ENCODE measurements at regions not wholly inside any gene's neighbourhood (a gene's known extent, or its start where the extent isn't known, plus 50 kb on each side); places are given as distances from the start of the nearest gene placed in this dataset.

GRCh38 chr6:56311533-56312448 lies 64.4 kb upstream of the COL21A1 start:
- peaks cover 3% of the 10 kb centered on the region for H3K9me3 Mint-ChIP-seq
- ATAC-seq (no peak), DNase-seq (no peak)
- no peak overlapping the region for H3K27ac Mint-ChIP-seq
- TF ChIP-seq CTCF (IDR thresholded peaks at IDR 0.05), result no peak
- ChIA-PET POLR2A (no interaction called here), CTCF (no interaction called here)
- intact Hi-C loops (cut with micrococcal nuclease), result no loop called here
- H3K4me3 Mint-ChIP-seq, result no peak overlapping the region
- peaks cover 3% of the 10 kb centered on the region for H3K27me3 Mint-ChIP-seq
- H3K36me3 Mint-ChIP-seq (ENCODE audit: low read depth), result no peaks in the 10 kb centered on the region
- no peaks in the 10 kb centered on the region for H3K4me1 Mint-ChIP-seq (ENCODE audit: low read depth)

GRCh38 chr6:56311061-56311460 lies 63.7 kb upstream of the COL21A1 start:
- ATAC-seq, result no peak
- Mint-ChIP-seq H3K27me3 (peaks cover 3% of the 10 kb centered on the region), H3K9me3 (peaks cover 3% of the 10 kb centered on the region), H3K4me1 (ENCODE audit: low read depth) (no peaks in the 10 kb centered on the region), H3K27ac (no peak overlapping the region), H3K4me3 (no peak overlapping the region), H3K36me3 (ENCODE audit: low read depth) (no peaks in the 10 kb centered on the region)
- DNase-seq, result no peak
- ChIA-PET CTCF (no interaction called here), POLR2A (no interaction called here)
- TF ChIP-seq CTCF (IDR thresholded peaks at IDR 0.05), result no peak
- intact Hi-C loops (cut with micrococcal nuclease), result no loop called here

GRCh38 chr6:56310241-56310640 lies 62.9 kb upstream of the COL21A1 start:
- ChIA-PET CTCF (no interaction called here), POLR2A (no interaction called here)
- ATAC-seq, result no peak
- no peak for DNase-seq
- Mint-ChIP-seq H3K4me1 (ENCODE audit: low read depth) (no peaks in the 10 kb centered on the region), H3K27ac (no peak overlapping the region), H3K9me3 (peaks cover 3% of the 10 kb centered on the region), H3K36me3 (ENCODE audit: low read depth) (no peaks in the 10 kb centered on the region), H3K27me3 (peaks cover 3% of the 10 kb centered on the region), H3K4me3 (no peak overlapping the region)
- intact Hi-C loops (cut with micrococcal nuclease), result no loop called here
- TF ChIP-seq CTCF (IDR thresholded peaks at IDR 0.05), result no peak

- ATAC-seq, result no peak
- no peak for DNase-seq
- no peaks in the 10 kb centered on the region for H3K27me3 Mint-ChIP-seq
- H3K27ac Mint-ChIP-seq, result no peak overlapping the region
- no peak for TF ChIP-seq CTCF (IDR thresholded peaks at IDR 0.05)
- CTCF ChIA-PET, result no interaction called here
- H3K36me3 Mint-ChIP-seq (ENCODE audit: low read depth), result no peaks in the 10 kb centered on the region
- H3K4me3 Mint-ChIP-seq, result no peak overlapping the region
- intact Hi-C loops (cut with micrococcal nuclease), result no loop called here
- H3K4me1 Mint-ChIP-seq (ENCODE audit: low read depth), result no peaks in the 10 kb centered on the region
- POLR2A ChIA-PET, result no interaction called here
- no peaks in the 10 kb centered on the region for H3K9me3 Mint-ChIP-seq
Measured at GRCh38 chr6:56299916-56300315, 52.5 kb upstream of the COL21A1 start.

GRCh38 chr6:56297022-56297989 lies 49.9 kb upstream of the COL21A1 start:
- TF ChIP-seq CTCF (IDR thresholded peaks at IDR 0.05), result no peak

More at GRCh38 chr6:56297022-56297989, 49.9 kb upstream of the COL21A1 start:
- Mint-ChIP-seq H3K4me1 (ENCODE audit: low read depth) (no peaks in the 10 kb centered on the region), H3K9me3 (no peaks in the 10 kb centered on the region), H3K36me3 (ENCODE audit: low read depth) (no peaks in the 10 kb centered on the region), H3K27me3 (no peaks in the 10 kb centered on the region), H3K4me3 (no peak overlapping the region), H3K27ac (no peak overlapping the region)
- no peak for DNase-seq
- ChIA-PET POLR2A (no interaction called here), CTCF (no interaction called here)
- no peak for ATAC-seq
- intact Hi-C loops (cut with micrococcal nuclease), result no loop called here

All from activated CD8-positive, alpha-beta T cell treated with anti-CD3 and anti-CD28 coated beads for 36 hours (primary cell).